SHP77 treated with DMSO at 0.1 percent for 48 hours (cell line): ENCODE measurements at regions not wholly inside any gene's neighbourhood (a gene's known extent, or its start where the extent isn't known, plus 50 kb on each side); places are given as distances from the start of the nearest gene placed in this dataset.
"Not testable (repeated sequence)": the region's sequence is repeated elsewhere in the genome, so short reads cannot be mapped to it uniquely, and the experiment has no call there.

ENCODE experiments used
- DNase-seq: peaks from one replicate; lab custom pipeline; 2025; lab: John Stamatoyannopoulos, UW

DNA sequence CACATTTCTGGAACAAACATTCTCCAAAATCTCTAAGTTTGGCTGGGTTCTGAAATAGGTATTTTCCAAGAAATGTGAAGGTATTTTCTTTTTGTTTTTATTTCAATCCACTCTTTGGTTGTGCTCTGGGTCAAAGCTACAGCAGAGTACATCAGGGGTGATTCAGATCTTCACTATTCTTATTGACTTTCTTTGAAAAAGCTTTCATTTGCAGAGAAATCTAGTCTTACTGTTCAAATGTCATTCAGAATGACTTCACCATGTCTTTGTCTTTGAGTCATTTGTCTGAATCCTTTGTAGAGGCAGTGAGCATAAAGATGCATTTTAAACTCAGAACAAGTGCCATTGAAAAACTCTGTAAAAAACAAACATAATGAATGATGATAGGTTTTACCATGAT lies 547.2 kb upstream of the ADGRL3 start:
- DNase-seq: no peak

DNA sequence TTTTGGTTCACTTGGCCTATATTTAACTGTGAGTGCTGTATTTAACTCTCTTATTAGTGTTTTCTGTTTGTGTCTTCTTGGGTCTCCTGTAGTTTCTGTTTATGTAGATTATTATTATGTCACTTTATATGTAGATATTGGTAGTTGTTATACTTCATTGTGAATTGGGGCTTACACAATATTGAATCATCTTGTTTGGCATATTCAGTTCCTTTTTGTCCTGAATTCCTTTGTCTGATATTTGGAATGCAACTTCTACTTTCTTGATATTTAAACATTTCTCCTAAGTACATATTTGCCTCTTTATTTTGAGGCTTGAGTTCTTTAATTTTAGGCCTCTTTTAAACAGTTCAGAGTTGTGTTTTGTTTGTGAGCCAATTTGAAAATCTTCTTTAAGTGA lies 544.8 kb upstream of the ADGRL3 start:
- no peak for DNase-seq

DNA sequence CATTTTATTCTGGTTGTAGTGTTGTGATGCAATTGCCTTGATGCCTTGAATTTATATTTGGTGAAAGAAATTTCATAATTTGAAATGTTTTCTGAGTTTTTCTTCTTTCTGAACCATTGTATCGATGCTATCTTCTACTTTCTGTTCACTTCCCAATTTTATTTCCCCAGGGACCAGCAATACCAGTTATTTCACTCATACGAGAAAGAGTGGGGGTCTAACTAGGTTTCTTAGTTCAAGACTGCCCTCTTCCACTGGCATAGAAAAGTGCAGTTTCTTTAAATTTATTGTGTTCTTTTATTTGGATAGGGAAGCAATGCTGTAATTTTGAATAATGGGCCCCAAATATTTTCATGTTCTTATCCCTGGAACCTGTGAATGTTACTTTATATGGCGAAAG lies 544.0 kb upstream of the ADGRL3 start:
- DNase-seq: no peak

DNA sequence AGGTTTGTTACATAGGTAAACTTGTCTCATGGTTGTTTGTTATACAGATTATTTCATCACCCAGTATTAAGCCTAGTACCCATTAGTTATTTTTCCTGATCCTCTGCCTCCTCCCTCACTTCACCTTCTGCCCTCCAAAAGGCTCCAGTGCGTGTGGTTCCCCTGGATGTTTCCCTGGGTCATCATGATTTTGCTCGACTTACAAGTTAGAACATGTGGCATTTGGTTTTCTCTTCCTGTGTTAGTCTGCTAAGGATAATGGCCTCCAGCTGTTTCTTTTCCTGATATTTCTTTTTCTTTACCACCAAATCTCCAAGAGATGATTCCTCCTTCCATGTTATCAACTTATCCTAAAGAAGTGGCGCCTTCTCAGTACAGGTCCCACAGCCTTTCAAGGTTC lies 543.1 kb upstream of the ADGRL3 start:
- no peak for DNase-seq

DNA sequence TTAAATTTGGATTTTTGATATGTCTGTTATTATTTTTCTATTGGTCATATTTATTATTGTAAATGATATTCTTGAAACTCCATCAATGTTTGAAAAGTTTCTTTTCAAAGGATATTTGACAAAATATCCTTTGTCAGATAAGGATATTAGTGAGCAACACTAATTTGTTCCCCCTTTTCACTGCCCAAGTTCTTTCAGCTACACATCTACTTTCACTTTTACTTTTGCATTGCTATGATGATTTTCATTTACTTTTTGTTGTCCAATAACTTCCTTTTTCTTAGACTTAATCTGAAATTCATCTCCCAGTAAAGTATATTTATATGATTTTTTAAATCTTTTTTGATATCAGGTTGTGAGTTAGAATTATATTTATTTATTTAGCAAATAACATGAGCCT lies 542.3 kb upstream of the ADGRL3 start:
- no peak for DNase-seq

DNA sequence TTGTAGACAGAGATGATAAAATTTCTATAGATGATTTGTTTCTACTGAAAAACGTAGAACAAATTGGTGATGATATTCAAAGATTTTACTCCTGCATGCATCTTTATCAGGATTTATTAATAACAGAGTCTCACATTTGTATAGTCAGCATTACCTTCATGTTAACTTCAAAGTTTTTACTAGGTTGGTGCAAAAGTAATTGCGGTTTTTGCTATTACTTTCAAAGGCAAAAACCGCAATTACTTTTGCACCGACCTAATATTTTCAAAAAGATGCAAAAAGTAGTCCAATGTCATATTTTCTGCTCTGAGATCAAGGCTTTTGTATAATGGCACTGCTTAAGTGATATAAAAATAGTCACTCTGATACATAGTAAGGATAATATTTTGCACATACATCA lies 536.4 kb upstream of the ADGRL3 start:
- no peak for DNase-seq

DNA sequence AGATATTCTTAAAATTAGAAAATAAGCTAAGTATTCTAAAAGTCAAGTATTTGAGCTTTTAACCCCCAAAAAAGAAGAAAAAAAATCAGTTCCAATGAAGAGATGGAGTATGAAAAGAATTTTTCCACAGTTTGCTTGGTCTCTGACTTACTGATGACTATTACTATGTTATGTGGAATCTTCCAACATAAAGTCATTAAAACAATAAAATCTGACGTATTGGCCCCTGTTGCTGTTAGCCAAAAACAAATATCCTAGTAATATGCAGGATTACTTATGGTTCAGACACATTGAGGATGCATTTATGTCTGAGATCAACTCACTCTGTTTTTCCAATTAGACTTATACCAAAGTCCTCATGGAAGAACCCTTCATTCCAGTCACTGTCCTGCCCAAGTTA lies 517.2 kb upstream of the ADGRL3 start:
- no peak for DNase-seq

DNA sequence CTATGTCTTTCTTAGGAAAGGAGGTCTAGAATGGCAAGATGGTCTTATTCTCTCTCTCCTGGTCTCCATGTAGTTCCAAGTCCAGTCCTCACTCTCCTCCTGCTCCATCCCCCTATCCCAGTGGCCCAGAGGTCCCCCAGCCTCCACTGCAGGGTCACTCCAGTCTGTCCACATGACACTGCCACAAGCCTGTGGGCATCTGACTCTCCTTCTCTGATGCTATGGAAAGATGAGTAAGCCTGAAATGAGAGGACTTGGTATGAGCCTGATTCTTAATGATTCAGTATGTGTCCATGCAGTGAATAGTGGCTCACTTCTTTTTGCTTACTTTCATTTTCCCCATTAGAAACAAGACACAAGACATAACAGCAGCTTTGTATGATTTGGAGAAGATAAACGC lies 516.8 kb upstream of the ADGRL3 start:
- DNase-seq: no peak

DNA sequence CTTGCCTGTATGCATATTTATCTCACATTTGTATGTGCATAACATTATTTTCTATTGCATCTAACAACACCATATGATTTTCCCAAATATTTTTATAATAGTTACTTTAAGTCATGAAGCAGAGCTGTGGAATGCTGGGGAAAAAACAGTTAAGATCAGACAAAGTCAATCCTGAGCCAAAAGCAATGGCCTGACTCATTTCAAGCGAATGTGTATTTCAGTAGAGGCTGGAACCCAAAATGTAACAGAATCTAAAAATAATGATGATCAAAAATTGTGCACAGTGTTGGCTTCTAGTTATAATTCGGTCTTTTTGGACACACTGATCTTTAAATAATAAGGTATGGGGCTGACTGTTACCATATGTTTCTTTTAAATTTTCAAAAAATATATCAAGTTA lies 516.2 kb upstream of the ADGRL3 start:
- no peak for DNase-seq

DNA sequence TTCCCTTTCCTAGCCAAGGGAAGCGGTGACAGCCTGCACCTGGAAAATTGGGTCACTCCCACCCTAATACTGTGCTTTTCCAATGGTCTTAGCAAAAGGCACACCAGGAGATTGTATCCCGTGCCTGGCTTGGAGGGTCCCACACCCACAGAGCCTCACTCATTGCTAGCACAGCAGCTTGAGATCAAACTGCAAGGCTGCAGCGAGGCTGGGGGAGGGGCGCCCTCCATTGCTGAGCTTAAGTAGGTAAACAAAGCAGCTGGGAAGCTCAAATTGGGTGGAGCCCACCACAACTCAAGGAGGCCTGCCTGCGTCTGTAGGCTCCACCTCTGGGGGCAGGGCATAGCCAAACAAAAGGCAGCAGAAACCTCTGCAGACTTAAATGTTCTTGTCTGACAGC lies 504.1 kb upstream of the ADGRL3 start:
- not testable (repeated sequence) for DNase-seq

DNA sequence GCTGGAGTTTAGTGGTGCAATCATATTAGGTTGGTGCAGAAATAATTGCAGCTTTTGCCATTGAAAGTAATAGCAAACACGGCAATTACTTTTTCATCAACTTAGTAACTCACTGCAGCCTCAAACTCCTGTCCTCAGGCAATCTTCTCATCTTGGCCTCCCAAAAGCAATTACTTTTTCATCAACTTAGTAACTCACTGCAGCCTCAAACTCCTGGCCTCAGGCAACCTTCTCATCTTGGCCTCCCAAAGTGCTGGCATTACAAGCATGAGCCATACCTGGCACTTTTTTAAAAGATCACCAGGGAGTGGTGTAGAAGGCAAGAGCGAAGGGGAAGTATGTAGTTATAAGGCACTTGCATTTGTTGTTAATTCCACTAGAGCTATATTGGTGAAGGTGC lies 491.1 kb upstream of the ADGRL3 start:
- DNase-seq: no peak

DNA sequence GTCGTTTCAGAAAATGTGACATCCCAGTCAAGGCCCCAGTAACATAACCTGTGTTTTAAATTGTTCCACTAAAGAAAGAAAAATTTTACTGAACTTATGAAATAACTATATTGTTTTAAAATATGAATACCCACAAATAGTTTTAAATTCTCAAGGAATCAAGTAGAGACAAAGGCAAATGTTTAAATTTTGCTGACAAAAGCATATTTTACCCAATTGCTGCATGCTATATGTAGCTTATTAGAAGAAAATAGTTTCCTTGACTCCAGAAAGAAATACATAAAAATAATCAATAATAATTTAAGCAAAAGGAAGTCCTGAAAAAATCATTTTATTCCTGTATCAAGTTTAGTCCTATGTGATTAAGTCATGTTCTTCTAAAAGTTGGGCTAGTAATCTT lies 481.3 kb upstream of the ADGRL3 start:
- DNase-seq: no peak

DNA sequence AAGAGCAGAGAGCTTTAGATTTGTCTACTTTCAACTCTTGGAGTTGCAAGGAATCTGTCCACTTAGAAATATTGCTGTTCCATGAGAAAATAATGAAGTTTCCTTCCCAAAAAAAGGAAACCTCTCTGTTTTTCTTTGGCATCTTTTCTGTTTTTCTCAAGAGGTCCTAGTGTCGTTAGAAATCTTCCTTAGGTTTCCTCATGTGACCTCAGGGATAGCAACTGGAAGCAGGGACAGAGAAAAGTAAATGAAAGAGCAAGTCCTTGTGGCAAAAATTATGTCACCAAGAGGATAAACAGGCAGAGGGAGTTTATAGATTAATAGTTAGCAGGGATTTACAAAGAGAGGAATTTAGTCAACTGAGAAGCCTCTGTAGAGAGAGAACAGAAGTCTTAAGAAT lies 478.4 kb upstream of the ADGRL3 start:
- DNase-seq: no peak

DNA sequence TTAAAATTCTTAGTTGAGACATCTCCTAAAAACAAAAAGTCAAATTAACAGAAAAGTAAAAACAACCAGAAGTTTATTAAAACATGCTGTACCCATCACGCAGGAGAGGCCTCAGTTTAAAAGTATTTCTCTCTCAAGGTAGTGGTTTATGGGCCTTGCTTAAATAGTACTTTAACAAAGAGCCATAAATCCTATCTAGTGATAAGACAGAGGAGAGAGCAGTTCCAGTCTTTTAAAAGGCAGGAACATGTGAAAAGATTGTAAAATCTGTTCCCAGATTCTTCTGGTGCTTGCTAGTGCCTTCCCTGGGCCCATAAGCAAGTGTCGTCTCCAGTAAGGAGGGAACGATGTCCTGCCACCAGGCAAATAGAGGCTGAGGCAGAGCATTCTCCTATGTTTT lies 476.3 kb upstream of the ADGRL3 start:
- DNase-seq: no peak

DNA sequence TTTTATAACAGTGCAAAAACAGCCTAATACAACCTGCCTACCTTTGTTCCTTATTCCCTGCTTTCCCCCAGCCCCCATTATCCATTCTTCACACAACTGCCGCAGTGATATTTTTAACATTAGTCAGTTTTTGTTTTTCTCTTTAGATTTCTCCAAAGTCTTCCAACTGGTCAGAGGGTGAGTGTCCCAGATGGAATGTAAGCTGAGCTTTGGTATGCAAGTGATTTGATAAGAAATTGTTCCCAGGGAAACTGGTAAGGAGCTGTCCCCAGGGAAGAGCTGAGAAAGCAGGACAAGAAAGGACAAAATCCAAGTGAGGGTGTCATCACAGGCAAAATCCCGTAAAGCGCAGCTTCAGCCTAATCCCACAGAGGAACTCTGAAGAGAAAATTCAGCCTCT lies 475.5 kb upstream of the ADGRL3 start:
- DNase-seq: no peak

DNA sequence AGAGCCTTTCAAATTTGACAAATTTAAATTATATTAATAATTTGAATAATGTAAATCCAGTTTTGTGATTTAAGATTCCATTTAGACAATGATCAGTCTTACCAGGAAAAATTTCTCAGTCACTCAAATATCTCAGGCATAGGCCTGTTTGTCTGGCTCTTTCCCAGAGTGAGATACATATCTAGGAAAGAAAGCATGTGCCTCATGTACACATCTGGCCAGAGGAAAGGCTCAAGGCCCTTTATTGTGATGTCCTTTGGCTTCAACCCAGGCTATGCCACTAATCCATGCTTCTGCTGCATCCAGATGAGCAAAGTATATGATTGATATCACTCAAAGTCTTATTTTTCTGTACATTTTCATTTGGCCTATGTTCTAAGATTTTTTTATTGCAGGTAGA lies 473.3 kb upstream of the ADGRL3 start:
- no peak for DNase-seq

DNA sequence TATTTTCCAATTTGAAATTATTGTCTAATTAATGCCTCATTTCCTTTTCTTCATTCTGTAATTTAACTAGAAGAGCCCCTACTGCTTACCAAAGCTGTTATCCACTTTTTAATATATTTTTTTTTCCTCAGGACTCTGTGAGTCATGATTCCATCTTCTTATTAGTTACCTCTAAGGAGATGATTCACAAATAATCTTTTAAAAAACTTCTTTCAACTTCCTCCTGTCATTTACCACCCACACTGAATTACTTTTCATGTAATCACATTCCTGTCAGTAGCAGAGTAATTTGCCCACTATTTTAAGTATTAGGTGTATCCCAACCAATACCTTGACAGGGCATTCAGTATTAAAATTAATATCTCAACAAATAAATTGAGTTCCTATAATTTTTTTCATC lies 470.9 kb upstream of the ADGRL3 start:
- DNase-seq: no peak

DNA sequence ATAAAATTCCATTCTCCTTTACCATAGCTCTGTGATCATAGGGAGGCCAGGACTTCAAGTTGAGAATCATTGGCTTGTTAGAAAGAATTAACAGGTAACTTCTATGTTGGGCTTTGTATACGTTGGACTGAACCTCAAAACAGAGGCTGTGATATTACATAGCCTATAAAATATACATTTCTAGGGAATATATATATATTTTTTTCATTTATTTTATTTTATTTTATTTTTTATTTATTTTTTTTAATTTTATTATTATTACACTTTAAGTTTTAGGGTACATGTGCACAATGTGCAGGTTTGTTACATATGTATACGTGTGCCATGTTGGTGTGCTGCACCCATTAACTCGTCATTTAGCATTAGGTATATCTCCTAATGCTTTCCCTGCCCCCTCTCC lies 470.4 kb upstream of the ADGRL3 start:
- DNase-seq: not testable (repeated sequence)

DNA sequence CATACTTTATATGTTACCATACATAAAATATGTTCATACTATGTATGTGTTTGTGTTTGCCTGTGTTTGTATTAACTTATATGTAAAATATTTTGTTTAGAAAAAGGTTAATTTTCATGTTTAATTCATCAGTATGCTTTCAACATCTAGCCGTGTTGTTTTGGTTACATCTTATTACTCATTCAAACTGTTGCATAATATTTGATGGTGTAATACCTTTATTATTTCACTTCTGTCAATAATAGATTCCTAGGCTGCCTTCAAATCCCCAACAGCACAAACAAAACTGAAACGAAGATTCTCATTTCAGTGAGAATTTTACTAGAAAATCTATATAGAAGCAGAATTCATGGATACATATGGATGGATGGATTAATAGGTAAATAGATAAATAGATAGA lies 462.3 kb upstream of the ADGRL3 start:
- no peak for DNase-seq

DNA sequence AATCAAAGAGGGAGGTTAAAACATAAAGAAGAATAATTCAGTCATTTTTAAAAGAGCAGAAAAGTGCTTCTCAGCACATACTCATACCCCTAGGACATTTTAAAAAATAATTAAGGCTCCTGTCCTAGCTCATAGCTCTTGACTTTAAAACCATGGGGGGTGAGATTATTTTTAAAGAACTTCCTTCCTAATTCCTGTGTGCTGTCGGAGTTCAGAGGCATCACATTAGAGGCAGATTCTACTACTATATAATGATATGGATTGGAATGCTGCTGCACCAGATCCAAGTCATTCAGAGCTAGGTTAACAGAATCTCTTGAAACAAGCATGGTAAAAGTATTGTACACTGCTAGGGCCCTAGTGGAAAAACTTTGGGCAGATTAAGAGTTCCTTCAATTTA lies 456.5 kb upstream of the ADGRL3 start:
- no peak for DNase-seq

DNA sequence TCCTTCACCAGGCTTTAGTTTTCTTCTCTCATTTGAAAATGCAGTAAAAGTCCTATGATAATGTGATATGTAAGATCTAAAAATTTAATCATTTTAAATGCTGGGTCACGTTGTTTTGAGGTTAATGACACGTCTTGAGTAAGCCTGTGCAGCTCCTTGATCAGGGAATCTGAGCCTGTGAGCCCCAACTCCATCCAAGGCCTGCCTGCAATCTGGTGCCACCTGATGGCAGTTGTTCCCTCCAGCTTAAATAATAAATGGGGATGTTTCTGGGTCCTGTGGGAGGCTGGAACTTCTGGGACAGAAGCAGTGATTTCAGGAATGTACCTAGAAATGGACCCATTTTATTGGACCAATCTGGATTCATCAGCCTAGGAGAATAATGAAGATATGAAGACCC lies 455.4 kb upstream of the ADGRL3 start:
- DNase-seq: no peak

DNA sequence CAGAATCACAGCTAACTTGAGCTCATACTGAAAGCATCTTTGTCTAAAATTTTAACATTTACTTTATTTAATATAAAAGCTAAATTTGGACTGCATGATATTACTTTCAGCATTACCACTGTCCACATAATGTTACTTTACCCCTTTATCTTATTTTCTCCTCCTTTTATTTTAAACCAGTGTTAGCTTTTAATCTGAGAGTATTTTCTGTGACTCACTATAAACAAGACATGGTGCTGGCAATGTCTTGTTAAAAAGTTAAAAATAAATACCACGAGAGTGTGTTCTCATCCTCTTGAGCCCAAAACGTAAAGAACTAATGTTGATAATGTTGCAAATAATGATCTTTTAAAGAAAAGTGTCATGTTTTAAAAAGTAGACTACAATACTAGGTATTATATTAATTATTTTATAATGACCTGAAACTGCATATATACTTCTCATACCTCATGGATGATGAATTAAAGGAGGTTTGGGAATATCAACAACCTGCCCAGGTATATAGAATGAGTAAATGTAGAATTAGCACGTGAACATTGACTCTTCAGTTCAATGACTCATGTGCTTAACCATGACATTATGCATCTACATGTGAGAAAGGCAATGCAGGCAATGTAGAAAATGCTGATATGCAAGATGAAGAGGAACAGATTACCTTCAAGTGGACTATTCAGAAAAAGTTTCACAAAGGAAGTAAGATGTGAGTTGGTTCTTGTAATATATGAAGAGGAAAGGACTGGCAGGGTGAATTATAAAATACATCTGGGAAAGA lies 454.1 kb upstream of the ADGRL3 start:
- no peak for DNase-seq

DNA sequence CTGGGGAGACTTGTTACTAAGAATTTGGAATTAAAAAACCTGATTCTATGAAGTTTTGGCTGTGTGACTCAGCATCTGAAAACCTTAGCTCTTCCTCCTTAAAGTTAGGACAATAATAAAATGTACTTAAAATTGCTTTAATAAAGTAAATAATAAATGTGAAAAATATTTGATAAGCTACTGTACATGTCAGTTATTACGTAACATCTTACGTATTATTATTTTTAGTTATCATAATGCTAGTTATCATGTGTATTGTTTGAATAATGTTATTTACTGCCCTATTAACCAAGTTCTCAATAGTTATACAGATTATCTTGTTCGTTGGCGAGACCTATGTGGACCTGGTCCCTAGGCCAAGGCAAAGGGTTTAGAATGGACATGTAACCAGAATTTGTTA lies 449.2 kb upstream of the ADGRL3 start:
- DNase-seq: no peak

DNA sequence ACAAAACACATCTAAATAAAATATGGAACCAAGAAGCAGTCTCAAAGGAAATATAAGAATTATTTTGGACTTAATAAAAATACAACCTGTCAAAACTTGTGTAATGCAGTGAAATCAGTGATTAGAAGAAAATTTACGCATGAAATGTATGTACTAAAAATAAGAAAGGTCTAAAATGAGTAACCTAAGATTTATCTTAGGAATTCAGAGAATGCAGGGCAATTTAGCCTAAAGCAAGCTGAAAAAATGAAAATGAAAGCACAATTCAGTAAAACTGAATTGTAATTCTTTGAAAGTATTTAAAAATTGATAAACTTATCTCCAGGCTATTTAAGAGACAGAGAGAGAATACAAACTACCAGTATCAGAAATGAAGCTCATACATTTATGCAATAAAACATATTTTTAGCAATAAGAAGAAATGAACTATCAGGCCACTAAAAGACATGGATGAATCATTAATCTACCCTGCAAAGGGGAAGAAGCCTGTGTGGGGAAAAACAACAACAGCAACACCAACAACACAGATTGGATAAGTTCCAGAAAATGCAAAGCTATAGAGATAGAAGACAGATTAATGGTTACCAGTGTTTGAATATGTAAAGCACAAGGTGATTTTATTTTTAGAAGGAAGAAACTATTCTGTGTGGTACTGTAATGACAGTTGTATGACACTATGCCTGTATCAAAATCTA lies 442.0 kb upstream of the ADGRL3 start:
- DNase-seq: no peak
